Keratinocyte (primary cell): ENCODE measurements at regions not wholly inside any gene's neighbourhood (a gene's known extent, or its start where the extent isn't known, plus 50 kb on each side); places are given as distances from the start of the nearest gene placed in this dataset.

Experiments used
- DNase-seq: peaks from one replicate; pipeline ENCODE4 v3.0.0-alpha.2; 2011; ENCODE audit warnings: low read depth, missing footprints, low spot score
- FAIRE-seq: peaks from 2 replicates; lab custom pipeline; 2011; peaks lifted over from hg19 to GRCh38; lab: Jason Lieb, UNC
- H2AFZ ChIP-seq: 2 replicates; pipeline ENCODE4 v1.6.0; 2012; ENCODE audit warnings: low read length, control low read depth, inconsistent platforms; ENCODE audit not compliant: control insufficient read depth
- H3K27ac ChIP-seq: 2 replicates; pipeline ENCODE4 v1.5.1; 2011; ENCODE audit warnings: low read length; ENCODE audit not compliant: control insufficient read depth, insufficient read depth
- H3K27me3 ChIP-seq: 3 replicates; pipeline ENCODE4 v1.6.0; 2011; ENCODE audit warnings: low read length; ENCODE audit not compliant: control insufficient read depth, insufficient read depth; ENCODE audit errors: extremely low read depth
- H3K36me3 ChIP-seq, 2 experiments: 2 replicates in 1 of 2; 3 replicates in 1 of 2; pipeline ENCODE4 v1.5.1; 2011; ENCODE audit warnings: low read length in 2 of 2, mild to moderate bottlenecking in 1 of 2; ENCODE audit not compliant: control insufficient read depth in 2 of 2, insufficient read depth in 2 of 2; ENCODE audit errors: extremely low read depth in 1 of 2
- H3K4me1 ChIP-seq: 3 replicates; pipeline ENCODE4 v1.5.1; 2011; ENCODE audit warnings: low read length; ENCODE audit not compliant: control insufficient read depth, insufficient read depth; ENCODE audit errors: extremely low read depth
- H3K4me2 ChIP-seq: 3 replicates; pipeline ENCODE4 v1.6.0; 2011; ENCODE audit warnings: low read depth, low read length; ENCODE audit not compliant: control insufficient read depth, insufficient read depth; ENCODE audit errors: extremely low read depth
- H3K4me3 ChIP-seq, 3 experiments: fragments of 200-600 bp in 1 of 3; sonication (generic) in 1 of 3; 2 replicates in 2 of 3; 3 replicates in 1 of 3; pipeline ENCODE4 v1.5.1; 2011 to 2016; ENCODE audit warnings: low read length in 3 of 3, mild to moderate bottlenecking in 3 of 3, control low read depth in 2 of 3, inconsistent platforms in 1 of 3, low read depth in 1 of 3, mixed read lengths in 1 of 3, mixed run types in 1 of 3, moderate library complexity in 1 of 3; ENCODE audit not compliant: control insufficient read depth in 2 of 3, insufficient read depth in 2 of 3; ENCODE audit errors: extremely low read depth in 1 of 3
- H3K79me2 ChIP-seq: 2 replicates; pipeline ENCODE4 v1.6.0; 2012; ENCODE audit warnings: low read length; ENCODE audit not compliant: control insufficient read depth, insufficient read depth
- H3K9ac ChIP-seq: 3 replicates; pipeline ENCODE4 v1.6.0; 2011; ENCODE audit warnings: low read length; ENCODE audit not compliant: control insufficient read depth, insufficient read depth; ENCODE audit errors: extremely low read depth
- H3K9me1 ChIP-seq: 3 replicates; pipeline ENCODE4 v1.6.0; 2011; ENCODE audit warnings: low read length; ENCODE audit not compliant: control insufficient read depth, insufficient read depth; ENCODE audit errors: extremely low read depth
- H3K9me3 ChIP-seq: 2 replicates; pipeline ENCODE4 v1.5.1; 2012; ENCODE audit warnings: low read depth, low read length; ENCODE audit not compliant: control insufficient read depth
- H4K20me1 ChIP-seq: 3 replicates; pipeline ENCODE4 v1.6.0; 2011; ENCODE audit warnings: low read length; ENCODE audit not compliant: control insufficient read depth, insufficient read depth; ENCODE audit errors: extremely low read depth
- EZH2 ChIP-seq: IDR thresholded peaks from one replicate; pipeline ENCODE4 v1.6.1; 2012; ENCODE audit warnings: inconsistent platforms, mild to moderate bottlenecking, low read length, moderate library complexity
- dilution Hi-C: fragments of 300-500 bp; cut with MboI; formaldehyde crosslinking; loops from one replicate; pipeline ENCODE4 v1.7.0; 2020; ENCODE audit warnings: low sequenced_read_pairs; ENCODE audit not compliant: extremely low pct_ligation_motif_present
- TF ChIP-seq, protein P1 (sequence below), 3 experiments: IDR thresholded peaks in 1 of 3; conservative IDR thresholded peaks in 1 of 3; optimal IDR thresholded peaks in 1 of 3; 2 replicates in 2 of 3; 3 replicates in 1 of 3; pipeline versions ENCODE3 to v1.5.1; 2011; ENCODE audit warnings: low read length in 3 of 3, mild to moderate bottlenecking in 3 of 3, moderate library complexity in 2 of 3, control low read depth in 1 of 3, inconsistent platforms in 1 of 3; ENCODE audit not compliant: insufficient read depth in 2 of 3; ENCODE audit errors: extremely low read depth in 1 of 3

DNA sequence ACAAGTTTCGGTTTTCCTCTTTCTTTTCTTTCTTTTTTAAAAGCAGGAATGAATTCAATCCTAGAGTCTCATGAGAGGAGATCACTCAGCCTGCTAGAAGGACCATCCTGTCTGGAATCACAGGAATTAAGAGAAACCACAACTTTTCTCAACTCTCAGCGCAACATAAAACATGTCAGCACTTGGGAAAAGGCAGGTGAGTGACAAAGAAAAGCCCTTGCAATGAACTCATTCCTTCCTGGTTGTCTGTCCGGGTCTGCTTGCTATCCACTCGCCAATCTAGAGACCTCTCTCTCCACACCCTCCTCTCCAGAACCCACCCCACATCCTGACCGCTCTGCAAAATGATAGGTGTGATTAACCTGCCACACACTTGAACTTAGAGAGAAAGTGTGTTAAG lies 253.8 kb downstream of the LY86 start:
- no peaks in the 10 kb centered on the region for H4K20me1 ChIP-seq
- peaks cover 21% of the 10 kb centered on the region for H3K4me1 ChIP-seq
- no peaks in the 10 kb centered on the region for H3K9me1 ChIP-seq
- no peaks in the 10 kb centered on the region for H3K27me3 ChIP-seq
- no peaks in the 10 kb centered on the region for H3K9me3 ChIP-seq
- dilution Hi-C loops: no loop called here
- peak; percentile 82 for FAIRE-seq
- no peak overlapping the region for H3K9ac ChIP-seq
- H3K36me3 ChIP-seq: no peaks in the 10 kb centered on the region
- TF ChIP-seq, protein P1, sequence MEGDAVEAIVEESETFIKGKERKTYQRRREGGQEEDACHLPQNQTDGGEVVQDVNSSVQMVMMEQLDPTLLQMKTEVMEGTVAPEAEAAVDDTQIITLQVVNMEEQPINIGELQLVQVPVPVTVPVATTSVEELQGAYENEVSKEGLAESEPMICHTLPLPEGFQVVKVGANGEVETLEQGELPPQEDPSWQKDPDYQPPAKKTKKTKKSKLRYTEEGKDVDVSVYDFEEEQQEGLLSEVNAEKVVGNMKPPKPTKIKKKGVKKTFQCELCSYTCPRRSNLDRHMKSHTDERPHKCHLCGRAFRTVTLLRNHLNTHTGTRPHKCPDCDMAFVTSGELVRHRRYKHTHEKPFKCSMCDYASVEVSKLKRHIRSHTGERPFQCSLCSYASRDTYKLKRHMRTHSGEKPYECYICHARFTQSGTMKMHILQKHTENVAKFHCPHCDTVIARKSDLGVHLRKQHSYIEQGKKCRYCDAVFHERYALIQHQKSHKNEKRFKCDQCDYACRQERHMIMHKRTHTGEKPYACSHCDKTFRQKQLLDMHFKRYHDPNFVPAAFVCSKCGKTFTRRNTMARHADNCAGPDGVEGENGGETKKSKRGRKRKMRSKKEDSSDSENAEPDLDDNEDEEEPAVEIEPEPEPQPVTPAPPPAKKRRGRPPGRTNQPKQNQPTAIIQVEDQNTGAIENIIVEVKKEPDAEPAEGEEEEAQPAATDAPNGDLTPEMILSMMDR (optimal IDR thresholded peaks at IDR 0.05 in 1 of 3, IDR thresholded peaks at IDR 0.05 in 1 of 3, conservative IDR thresholded peaks at IDR 0.05 in 1 of 3; ENCODE audit: extremely low read depth in 1 of 3, insufficient read depth in 2 of 3, low read length in 3 of 3): no peak
- TF ChIP-seq EZH2: no peak
- no peak overlapping the region for H3K4me3 ChIP-seq
- H3K27ac ChIP-seq: peak overlapping the region; percentile 1
- H3K4me2 ChIP-seq: peak overlapping the region; percentile 49
- peak overlapping the region; percentile 33 for H2AFZ ChIP-seq
- no peaks in the 10 kb centered on the region for H3K79me2 ChIP-seq
- DNase-seq: no peak

DNA sequence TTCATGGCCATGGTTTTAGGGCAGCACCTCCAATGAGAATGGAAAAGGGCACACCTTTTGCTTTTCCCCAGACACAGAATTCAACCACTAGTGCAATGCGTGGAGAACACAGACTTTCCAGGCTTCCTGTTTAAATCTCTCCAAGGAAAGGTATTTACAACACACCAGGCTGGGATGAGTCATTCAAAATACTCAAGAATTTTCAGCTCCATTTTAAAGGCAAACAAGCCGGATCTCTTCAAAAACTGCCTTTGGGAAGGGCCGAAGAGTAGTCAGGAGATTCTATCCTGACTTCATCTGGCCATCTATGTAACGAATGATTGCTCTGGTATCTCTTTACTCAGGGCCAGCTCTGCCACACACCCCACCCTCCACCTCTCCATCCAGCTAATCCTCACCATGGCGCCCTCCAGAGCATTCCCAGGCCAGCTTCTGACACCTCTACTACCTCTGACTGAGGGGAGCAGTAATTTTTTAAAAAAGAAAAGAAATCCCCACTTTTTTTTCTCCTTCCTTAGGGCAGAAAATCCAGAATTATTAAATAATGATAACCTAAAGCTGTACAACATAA lies 254.6 kb downstream of the LY86 start:
- FAIRE-seq: peak; percentile 87
- dilution Hi-C loops: no loop called here
- H2AFZ ChIP-seq: peak overlapping the region; percentile 71

More for the DNA sequence above, 254.6 kb downstream of the LY86 start:
- H3K4me3 ChIP-seq: no peak overlapping the region
- no peaks in the 10 kb centered on the region for H3K27me3 ChIP-seq
- H3K9me3 ChIP-seq: no peaks in the 10 kb centered on the region
- peak overlapping the region; percentile 49 for H3K4me2 ChIP-seq
- no peak overlapping the region for H3K9ac ChIP-seq
- H3K4me1 ChIP-seq: peaks cover 21% of the 10 kb centered on the region
- TF ChIP-seq, protein P1 (optimal IDR thresholded peaks at IDR 0.05 in 1 of 3, IDR thresholded peaks at IDR 0.05 in 1 of 3, conservative IDR thresholded peaks at IDR 0.05 in 1 of 3; ENCODE audit: extremely low read depth in 1 of 3, insufficient read depth in 2 of 3, low read length in 3 of 3): peak in 1 of 3 experiments; percentile 37
- no peak for TF ChIP-seq EZH2
- H3K27ac ChIP-seq: peak overlapping the region; percentile 7
- no peaks in the 10 kb centered on the region for H3K9me1 ChIP-seq
- H3K79me2 ChIP-seq: no peaks in the 10 kb centered on the region
- no peaks in the 10 kb centered on the region for H4K20me1 ChIP-seq
- DNase-seq: no peak
- H3K36me3 ChIP-seq: no peaks in the 10 kb centered on the region
